K562 (cell line): ENCODE measurements at regions not wholly inside any gene's neighbourhood (a gene's known extent, or its start where the extent isn't known, plus 50 kb on each side); places are given as distances from the start of the nearest gene placed in this dataset.
A peak's percentile ranks its signal among the peaks of the same experiment; 100 is the strongest.

Experiments used
- ATF3 ChIP-seq, 2 experiments: fragments of 450-650 bp in 1 of 2; sonication (generic) in 1 of 2; formaldehyde crosslinking in 1 of 2; IDR thresholded peaks in 1 of 2; conservative IDR thresholded peaks in 1 of 2; 2 replicates each; pipeline versions ENCODE4 v1.6.1 to v1.8.1; 2016 to 2023; ENCODE audit warnings: mild to moderate bottlenecking in 2 of 2, moderate library complexity in 2 of 2, inconsistent platforms in 1 of 2, missing genetic modification reagents in 1 of 2
- ATF7 ChIP-seq: fragments of 450-650 bp; IDR thresholded peaks from 2 replicates; pipeline ENCODE4 v1.7.1; 2014; ENCODE audit warnings: mild to moderate bottlenecking, moderate library complexity
- BCL6 ChIP-seq: fragments of 250-450 bp; sonication (Bioruptor Pico); IDR thresholded peaks from 2 replicates; pipeline ENCODE4 v1.4.0; 2020
- BRD4 ChIP-seq: fragments of 200-600 bp; sonication (generic); IDR thresholded peaks from 2 replicates; pipeline ENCODE4 v1.6.1; 2017; ENCODE audit warnings: inconsistent platforms
- C11orf30 ChIP-seq: fragments of 450-650 bp; IDR thresholded peaks from 2 replicates; pipeline ENCODE4 v1.6.1; 2016; ENCODE audit warnings: low read depth, mild to moderate bottlenecking
- GTF2B ChIP-seq: IDR thresholded peaks from 2 replicates; pipeline ENCODE4 v1.6.1; 2011; ENCODE audit not compliant: insufficient read length; ENCODE audit errors: extremely low read depth
- JUN ChIP-seq, 2 experiments: sonication (generic) in 1 of 2; formaldehyde crosslinking in 1 of 2; IDR thresholded peaks; 2 replicates each; pipeline versions ENCODE4 v1.6.1 to v1.8.0; 2012 to 2022; ENCODE audit warnings: borderline replicate concordance in 2 of 2, mild to moderate bottlenecking in 2 of 2, improper control_type of control experiment in 1 of 2, low read depth in 1 of 2, low read length in 1 of 2, missing genetic modification reagents in 1 of 2
- MXI1 ChIP-seq: IDR thresholded peaks from 2 replicates; pipeline ENCODE4 v1.6.1; 2011; ENCODE audit warnings: low read depth, mild to moderate bottlenecking, improper control_type of control experiment, low read length
- PHF20 ChIP-seq: fragments of 450-650 bp; IDR thresholded peaks from 2 replicates; pipeline ENCODE4 v1.6.1; 2018; ENCODE audit not compliant: partially characterized antibody
- POLR2AphosphoS5 ChIP-seq: IDR thresholded peaks from 2 replicates; pipeline ENCODE4 v1.6.1; 2011; ENCODE audit warnings: mild to moderate bottlenecking, low read depth, low read length, moderate library complexity; ENCODE audit not compliant: control insufficient read depth, insufficient read depth
- RB1 ChIP-seq: fragments of 450-650 bp; IDR thresholded peaks from 2 replicates; pipeline ENCODE4 v1.6.1; 2017; ENCODE audit warnings: low read depth, mild to moderate bottlenecking
- SP1 ChIP-seq: sonication (generic); formaldehyde crosslinking; IDR thresholded peaks from 2 replicates; pipeline ENCODE4 v1.8.1; 2022; ENCODE audit warnings: mild to moderate bottlenecking, missing genetic modification reagents
- TAF1 ChIP-seq: IDR thresholded peaks from 2 replicates; pipeline ENCODE4 v1.6.1; 2011; ENCODE audit warnings: mild to moderate bottlenecking, low read length, moderate library complexity; ENCODE audit not compliant: insufficient read depth, control insufficient read depth, severe bottlenecking; ENCODE audit errors: extremely low read depth
- TBL1XR1 ChIP-seq, 2 experiments: IDR thresholded peaks; 2 replicates each; pipeline ENCODE4 v1.6.1; 2012; ENCODE audit warnings: improper control_type of control experiment in 2 of 2, low read length in 2 of 2, mild to moderate bottlenecking in 1 of 2
- ZNF583 ChIP-seq: fragments of 250-450 bp; sonication (Bioruptor Pico); IDR thresholded peaks from 2 replicates; pipeline ENCODE4 v1.4.0; 2020
- TF ChIP-seq, protein P1 (sequence below), 2 experiments: fragments of 450-650 bp; IDR thresholded peaks; 2 replicates each; pipeline ENCODE4 v1.6.1; 2016; ENCODE audit warnings: mild to moderate bottlenecking in 2 of 2, borderline replicate concordance in 1 of 2, low read depth in 1 of 2, moderate library complexity in 1 of 2

- TF ChIP-seq TBL1XR1 (IDR thresholded peaks at IDR 0.05; ENCODE audit: low read length in 2 of 2) = peak in 1 of 2 experiments; percentile 44; a peak in 1 of 4 replicates
- TF ChIP-seq ATF3 (IDR thresholded peaks at IDR 0.05) = peak; percentile 73; the same call in 1 of the 2 replicates
- no peak for TF ChIP-seq ATF3 (CRISPR knock-in tag; conservative IDR thresholded peaks at IDR 0.05)
- TF ChIP-seq BCL6 = no peak
- TF ChIP-seq MXI1 = no peak
- peak; percentile 17; the same call in 1 of the 2 replicates for TF ChIP-seq C11orf30
- TF ChIP-seq RB1 = peak; percentile 17; the same call in 1 of the 2 replicates
- TF ChIP-seq ATF7 = peak; percentile 59
- peak; percentile 56 for TF ChIP-seq PHF20
- TF ChIP-seq, protein P1, sequence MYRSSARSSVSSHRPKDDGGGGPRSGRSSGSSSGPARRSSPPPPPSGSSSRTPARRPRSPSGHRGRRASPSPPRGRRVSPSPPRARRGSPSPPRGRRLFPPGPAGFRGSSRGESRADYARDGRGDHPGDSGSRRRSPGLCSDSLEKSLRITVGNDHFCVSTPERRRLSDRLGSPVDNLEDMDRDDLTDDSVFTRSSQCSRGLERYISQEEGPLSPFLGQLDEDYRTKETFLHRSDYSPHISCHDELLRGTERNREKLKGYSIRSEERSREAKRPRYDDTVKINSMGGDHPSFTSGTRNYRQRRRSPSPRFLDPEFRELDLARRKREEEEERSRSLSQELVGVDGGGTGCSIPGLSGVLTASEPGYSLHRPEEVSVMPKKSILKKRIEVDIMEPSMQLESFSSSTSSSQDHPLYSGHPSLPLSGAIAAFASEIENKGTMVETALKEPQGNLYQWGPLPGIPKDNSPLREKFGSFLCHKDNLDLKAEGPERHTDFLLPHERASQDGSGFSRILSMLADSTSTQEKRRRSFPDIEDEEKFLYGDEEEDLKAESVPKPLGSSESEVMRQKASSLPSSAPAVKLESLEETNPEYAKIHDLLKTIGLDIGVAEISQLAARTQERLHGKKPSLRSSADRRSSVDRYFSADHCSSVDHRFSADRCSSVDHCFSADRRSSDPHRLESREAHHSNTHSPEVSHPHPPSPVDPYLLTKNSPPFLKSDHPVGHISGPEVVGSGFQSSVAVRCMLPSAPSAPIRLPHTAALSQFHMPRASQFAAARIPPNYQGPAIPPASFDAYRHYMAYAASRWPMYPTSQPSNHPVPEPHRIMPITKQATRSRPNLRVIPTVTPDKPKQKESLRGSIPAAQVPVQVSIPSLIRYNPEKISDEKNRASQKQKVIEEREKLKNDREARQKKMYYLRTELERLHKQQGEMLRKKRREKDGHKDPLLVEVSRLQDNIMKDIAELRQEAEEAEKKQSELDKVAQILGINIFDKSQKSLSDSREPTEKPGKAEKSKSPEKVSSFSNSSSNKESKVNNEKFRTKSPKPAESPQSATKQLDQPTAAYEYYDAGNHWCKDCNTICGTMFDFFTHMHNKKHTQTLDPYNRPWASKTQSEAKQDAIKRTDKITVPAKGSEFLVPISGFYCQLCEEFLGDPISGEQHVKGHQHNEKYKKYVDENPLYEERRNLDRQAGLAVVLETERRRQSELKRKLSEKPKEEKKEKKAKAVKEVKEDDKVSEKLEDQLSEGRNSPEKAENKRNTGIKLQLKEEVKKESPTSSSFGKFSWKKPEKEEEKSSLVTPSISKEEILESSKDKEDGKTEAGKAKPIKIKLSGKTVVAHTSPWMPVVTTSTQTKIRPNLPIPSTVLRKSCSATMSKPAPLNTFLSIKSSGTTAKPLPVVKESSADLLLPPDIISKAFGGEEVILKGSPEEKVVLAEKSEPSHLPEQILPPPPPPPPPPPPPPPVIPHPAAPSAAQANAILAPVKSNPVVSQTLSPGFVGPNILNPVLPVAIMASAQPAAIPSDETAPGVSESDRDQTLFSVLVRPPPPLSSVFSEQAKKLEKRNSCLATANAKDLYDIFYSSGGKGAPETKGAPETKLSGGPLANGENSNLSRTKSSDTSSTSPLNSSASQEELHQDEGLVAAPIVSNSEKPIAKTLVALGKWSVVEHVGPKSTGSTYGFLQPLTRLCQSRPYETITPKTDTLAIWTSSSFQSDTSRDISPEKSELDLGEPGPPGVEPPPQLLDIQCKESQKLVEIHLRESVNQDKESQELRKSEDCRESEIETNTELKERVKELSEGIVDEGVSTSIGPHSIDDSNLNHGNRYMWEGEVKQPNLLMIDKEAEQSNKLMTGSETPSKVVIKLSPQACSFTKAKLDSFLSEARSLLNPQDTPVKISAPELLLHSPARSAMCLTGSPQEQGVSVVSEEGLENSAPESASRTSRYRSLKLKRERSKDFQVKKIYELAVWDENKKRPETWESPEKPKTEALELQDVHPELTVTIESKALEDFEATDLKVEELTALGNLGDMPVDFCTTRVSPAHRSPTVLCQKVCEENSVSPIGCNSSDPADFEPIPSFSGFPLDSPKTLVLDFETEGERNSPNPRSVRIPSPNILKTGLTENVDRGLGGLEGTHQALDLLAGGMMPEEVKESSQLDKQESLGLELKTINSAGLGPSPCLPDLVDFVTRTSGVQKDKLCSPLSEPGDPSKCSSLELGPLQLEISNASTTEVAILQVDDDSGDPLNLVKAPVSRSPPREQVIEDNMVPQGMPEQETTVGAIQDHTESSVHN (IDR thresholded peaks at IDR 0.05; ENCODE audit: borderline replicate concordance in 1 of 2, low read depth in 1 of 2) = peak in 1 of 2 experiments; percentile 16; a peak in 1 of 4 replicates
- 0 out of 2 replicates have a peak, but pooled peaks have one; percentile 29 for TF ChIP-seq JUN (IDR thresholded peaks at IDR 0.05; ENCODE audit: borderline replicate concordance, low read depth, low read length)
- no peak for TF ChIP-seq JUN (CRISPR knock-in tag; IDR thresholded peaks at IDR 0.05; ENCODE audit: borderline replicate concordance)
- TF ChIP-seq SP1 (CRISPR knock-in tag) = peak; percentile 47; the same call in 1 of the 2 replicates
- TF ChIP-seq TAF1 = no peak
- peak; percentile 88 for TF ChIP-seq BRD4
- TF ChIP-seq GTF2B = peak; percentile 36
- peak; percentile 9; the same call in 1 of the 2 replicates for TF ChIP-seq ZNF583 (CRISPR knock-in tag)
- peak; percentile 74 for TF ChIP-seq POLR2AphosphoS5
These were observed 59.2 kb upstream of the PRSS16 start (continued) for GRCh38 chr6:27188061-27188884.
